Nephron progenitor cell (in vitro differentiated cells): ENCODE measurements at regions not wholly inside any gene's neighbourhood (a gene's known extent, or its start where the extent isn't known, plus 50 kb on each side); places are given as distances from the start of the nearest gene placed in this dataset.

Experiments
- DNase-seq: peaks from one replicate; pipeline ENCODE4 v3.0.0; 2021
- H3K27ac Mint-ChIP-seq: 2 replicates; pipeline ENCODE4 v1.8.0; 2021; ENCODE audit warnings: mild to moderate bottlenecking, moderate library complexity, mixed read lengths
- H3K27me3 Mint-ChIP-seq: 2 replicates; pipeline ENCODE4 v1.8.0; 2021; ENCODE audit warnings: mild to moderate bottlenecking, low read depth, mixed read lengths; ENCODE audit not compliant: poor library complexity
- H3K36me3 Mint-ChIP-seq: 2 replicates; pipeline ENCODE4 v1.8.0; 2021; ENCODE audit warnings: low read depth, mixed read lengths
- H3K4me1 Mint-ChIP-seq: 2 replicates; pipeline ENCODE4 v1.8.0; 2021; ENCODE audit warnings: mixed read lengths
- H3K4me3 Mint-ChIP-seq: 2 replicates; pipeline ENCODE4 v1.8.0; 2021; ENCODE audit warnings: mild to moderate bottlenecking, moderate library complexity, mixed read lengths
- H3K9me3 Mint-ChIP-seq: 2 replicates; pipeline ENCODE4 v1.8.0; 2021; ENCODE audit warnings: mild to moderate bottlenecking, moderate library complexity, mixed read lengths
- TF ChIP-seq, protein P1 (sequence below): fragments of 200-600 bp; sonication (generic); IDR thresholded peaks from 2 replicates; pipeline ENCODE4 v1.5.0; 2021; ENCODE audit warnings: antibody characterized with exemption

DNA sequence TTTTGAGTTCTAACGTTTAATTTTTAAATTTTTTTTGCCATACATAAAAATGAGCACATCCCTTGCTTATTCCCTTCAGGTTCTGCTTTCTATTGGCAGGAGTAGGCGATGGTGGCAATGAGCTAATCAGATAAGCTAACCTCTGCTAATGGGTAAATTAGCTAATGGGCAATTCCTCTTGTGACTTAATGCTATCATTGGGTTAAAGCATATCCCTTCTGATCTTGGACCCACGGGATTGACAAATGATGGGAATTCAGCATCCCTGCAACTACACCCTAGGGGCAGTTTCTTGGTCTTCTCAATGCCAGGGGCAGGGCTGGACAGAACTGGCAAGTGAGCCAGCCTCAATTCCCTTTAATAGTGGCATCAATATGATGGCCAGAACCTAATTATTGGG lies 70.2 kb upstream of the IL12B start:
- Mint-ChIP-seq H3K27ac (no peak overlapping the region), H3K27me3 (peaks cover 35% of the 10 kb centered on the region), H3K9me3 (no peaks in the 10 kb centered on the region), H3K4me1 (peaks cover 13% of the 10 kb centered on the region), H3K36me3 (no peaks in the 10 kb centered on the region), H3K4me3 (no peak overlapping the region)
- TF ChIP-seq, protein P1, sequence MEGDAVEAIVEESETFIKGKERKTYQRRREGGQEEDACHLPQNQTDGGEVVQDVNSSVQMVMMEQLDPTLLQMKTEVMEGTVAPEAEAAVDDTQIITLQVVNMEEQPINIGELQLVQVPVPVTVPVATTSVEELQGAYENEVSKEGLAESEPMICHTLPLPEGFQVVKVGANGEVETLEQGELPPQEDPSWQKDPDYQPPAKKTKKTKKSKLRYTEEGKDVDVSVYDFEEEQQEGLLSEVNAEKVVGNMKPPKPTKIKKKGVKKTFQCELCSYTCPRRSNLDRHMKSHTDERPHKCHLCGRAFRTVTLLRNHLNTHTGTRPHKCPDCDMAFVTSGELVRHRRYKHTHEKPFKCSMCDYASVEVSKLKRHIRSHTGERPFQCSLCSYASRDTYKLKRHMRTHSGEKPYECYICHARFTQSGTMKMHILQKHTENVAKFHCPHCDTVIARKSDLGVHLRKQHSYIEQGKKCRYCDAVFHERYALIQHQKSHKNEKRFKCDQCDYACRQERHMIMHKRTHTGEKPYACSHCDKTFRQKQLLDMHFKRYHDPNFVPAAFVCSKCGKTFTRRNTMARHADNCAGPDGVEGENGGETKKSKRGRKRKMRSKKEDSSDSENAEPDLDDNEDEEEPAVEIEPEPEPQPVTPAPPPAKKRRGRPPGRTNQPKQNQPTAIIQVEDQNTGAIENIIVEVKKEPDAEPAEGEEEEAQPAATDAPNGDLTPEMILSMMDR: no peak
- DNase-seq: no peak

DNA sequence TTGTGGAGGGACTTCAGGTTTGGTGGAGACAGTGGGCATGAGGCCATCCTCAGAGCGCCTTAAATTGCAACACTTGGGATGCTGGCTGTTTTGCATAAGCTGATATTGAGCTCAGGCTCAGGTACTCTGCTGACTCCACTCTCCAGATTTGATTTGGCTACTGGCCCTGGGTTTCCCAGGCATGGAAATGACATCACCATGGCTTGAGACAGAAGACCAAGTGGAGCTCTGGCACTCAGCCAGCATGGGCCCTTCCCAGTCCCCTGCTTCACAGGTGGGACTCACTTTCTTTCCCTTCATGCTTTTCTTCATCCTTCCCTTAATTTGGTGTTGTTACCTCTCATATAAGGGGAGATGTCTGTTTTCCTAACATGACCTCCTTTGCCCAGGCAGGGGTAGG lies 72.0 kb upstream of the IL12B start:
- Mint-ChIP-seq H3K36me3 (no peaks in the 10 kb centered on the region), H3K4me3 (no peak overlapping the region), H3K4me1 (peaks cover 13% of the 10 kb centered on the region), H3K9me3 (no peaks in the 10 kb centered on the region), H3K27ac (no peak overlapping the region), H3K27me3 (peaks cover 33% of the 10 kb centered on the region)
- TF ChIP-seq, protein P1: no peak
- no peak for DNase-seq

DNA sequence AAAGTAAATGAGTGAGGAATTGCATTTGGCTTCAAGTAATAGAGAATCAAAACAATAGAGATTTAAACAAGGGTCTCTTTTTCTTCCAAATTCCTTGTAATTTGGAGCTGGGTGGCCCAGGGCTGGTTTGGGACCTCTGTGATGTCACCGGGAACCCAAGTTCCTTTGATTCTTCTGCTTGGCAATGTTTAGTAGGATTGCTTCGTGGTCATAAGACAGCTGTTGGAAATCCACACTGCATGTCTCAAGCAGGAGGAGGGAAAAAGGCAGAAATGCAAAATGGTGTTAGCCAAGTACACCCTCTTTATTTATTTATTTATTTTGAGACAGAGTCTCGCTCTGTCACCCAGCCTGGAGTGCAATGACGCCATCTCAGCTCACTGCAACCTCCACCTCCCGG lies 72.6 kb upstream of the IL12B start:
- no peak overlapping the region for H3K4me3 Mint-ChIP-seq
- DNase-seq: no peak
- H3K9me3 Mint-ChIP-seq: no peaks in the 10 kb centered on the region
- peaks cover 33% of the 10 kb centered on the region for H3K27me3 Mint-ChIP-seq
- TF ChIP-seq, protein P1: no peak
- H3K36me3 Mint-ChIP-seq: no peaks in the 10 kb centered on the region
- H3K27ac Mint-ChIP-seq: no peak overlapping the region
- H3K4me1 Mint-ChIP-seq: peaks cover 13% of the 10 kb centered on the region

- no peaks in the 10 kb centered on the region for H3K36me3 Mint-ChIP-seq
- no peak overlapping the region for H3K27ac Mint-ChIP-seq
- peaks cover 13% of the 10 kb centered on the region for H3K4me1 Mint-ChIP-seq
- no peak overlapping the region for H3K4me3 Mint-ChIP-seq
- H3K9me3 Mint-ChIP-seq: no peaks in the 10 kb centered on the region
- peaks cover 29% of the 10 kb centered on the region for H3K27me3 Mint-ChIP-seq
- DNase-seq: no peak
- TF ChIP-seq, protein P1: no peak
Measured at GRCh38 chr5:159403906-159404681, 73.8 kb upstream of the IL12B start.

DNA sequence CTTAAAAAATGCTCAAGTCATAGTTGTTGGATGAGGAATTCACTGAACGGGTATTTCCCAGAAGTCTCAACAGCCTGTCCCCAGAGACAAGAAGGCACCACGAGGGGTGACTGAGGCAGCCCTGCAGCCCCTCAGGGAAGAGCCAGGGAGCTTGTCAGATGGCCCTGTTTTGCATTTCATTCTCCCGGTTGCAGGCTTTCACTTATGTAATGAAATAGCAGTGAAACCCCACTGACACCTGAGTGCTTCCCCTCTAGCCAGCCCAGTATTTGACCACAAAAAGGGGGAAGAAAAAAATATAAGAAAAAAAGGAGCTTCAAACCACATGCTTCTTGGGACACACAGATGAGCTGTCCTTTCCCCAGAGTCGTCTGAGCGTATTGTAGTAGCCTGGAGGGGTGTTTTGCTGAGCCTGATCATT lies 75.3 kb upstream of the IL12B start:
- no peaks in the 10 kb centered on the region for H3K36me3 Mint-ChIP-seq
- DNase-seq: no peak
- no peak overlapping the region for H3K27ac Mint-ChIP-seq

More for the DNA sequence above, 75.3 kb upstream of the IL12B start:
- no peak overlapping the region for H3K4me3 Mint-ChIP-seq
- H3K9me3 Mint-ChIP-seq: no peaks in the 10 kb centered on the region
- peaks cover 13% of the 10 kb centered on the region for H3K4me1 Mint-ChIP-seq
- TF ChIP-seq, protein P1: no peak
- H3K27me3 Mint-ChIP-seq: peaks cover 25% of the 10 kb centered on the region
